Ectodermal cell (in vitro differentiated cells): ENCODE measurements at regions not wholly inside any gene's neighbourhood (a gene's known extent, or its start where the extent isn't known, plus 50 kb on each side); places are given as distances from the start of the nearest gene placed in this dataset.

Experiments
- H3K27ac ChIP-seq: 2 replicates; pipeline ENCODE4 v1.7.0; 2013; ENCODE audit warnings: mild to moderate bottlenecking, low read depth, low read length; ENCODE audit not compliant: insufficient read depth, poor library complexity, severe bottlenecking
- H3K27me3 ChIP-seq: 2 replicates; pipeline ENCODE4 v1.7.0; 2013; ENCODE audit warnings: mild to moderate bottlenecking, low read length; ENCODE audit not compliant: insufficient read depth, control insufficient read depth, poor library complexity, severe bottlenecking
- H3K36me3 ChIP-seq: one replicate; pipeline ENCODE4 v1.7.0; 2013; ENCODE audit warnings: low read length; ENCODE audit not compliant: control insufficient read depth, insufficient read depth
- H3K4me1 ChIP-seq: one replicate; pipeline ENCODE4 v1.7.0; 2013; ENCODE audit warnings: low read length; ENCODE audit not compliant: control insufficient read depth, insufficient read depth
- H3K4me3 ChIP-seq: 2 replicates; pipeline ENCODE4 v1.7.0; 2013; ENCODE audit warnings: low read depth, low read length, control low read depth; ENCODE audit not compliant: insufficient read depth
- H3K9me3 ChIP-seq: 2 replicates; pipeline ENCODE4 v1.7.0; 2013; ENCODE audit warnings: mild to moderate bottlenecking, low read length, moderate library complexity; ENCODE audit not compliant: control insufficient read depth
- WGBS, 2 experiments: methylation state at CpG; one replicate each; pipeline ENCODE4 v1.1.7; 2013; ENCODE audit warnings: missing lambda C conversion rate in 2 of 2; 5-methylcytosine and 5-hydroxymethylcytosine counted together

GRCh38 chr9:80516679-80517078 is 944.9 kb downstream of the TLE4 start:
- no peaks in the 10 kb centered on the region for H3K4me1 ChIP-seq
- 89 to 90% methylated on average over 3 of the region's 3 CpGs for WGBS, 2 experiments
- no peaks in the 10 kb centered on the region for H3K9me3 ChIP-seq

GRCh38 chr9:80509358-80509757 is 937.6 kb downstream of the TLE4 start:
- Histone ChIP-seq H3K4me1 (no peaks in the 10 kb centered on the region), H3K27ac (no peak overlapping the region), H3K9me3 (no peaks in the 10 kb centered on the region), H3K27me3 (no peaks in the 10 kb centered on the region), H3K4me3 (no peak overlapping the region), H3K36me3 (no peaks in the 10 kb centered on the region)
- WGBS, 2 experiments: 80% methylated on average over 1 of the region's 1 CpG; no CpG with 5 or more reads in 1 of the 2 experiments

More at GRCh38 chr9:80516679-80517078, 944.9 kb downstream of the TLE4 start:
- H3K36me3 ChIP-seq: no peaks in the 10 kb centered on the region
- no peaks in the 10 kb centered on the region for H3K27me3 ChIP-seq
- H3K27ac ChIP-seq: no peak overlapping the region
- no peak overlapping the region for H3K4me3 ChIP-seq

- no peaks in the 10 kb centered on the region for H3K27me3 ChIP-seq
- WGBS, 2 experiments: 78 to 87% methylated on average over 3 of the region's 3 CpGs
- H3K4me1 ChIP-seq: no peaks in the 10 kb centered on the region
- no peaks in the 10 kb centered on the region for H3K9me3 ChIP-seq
- H3K27ac ChIP-seq: no peak overlapping the region
- H3K36me3 ChIP-seq: no peaks in the 10 kb centered on the region
- H3K4me3 ChIP-seq: no peak overlapping the region
These were observed 935.8 kb downstream of the TLE4 start for GRCh38 chr9:80507611-80508010.

GRCh38 chr9:80504601-80505230 is 933.0 kb downstream of the TLE4 start:
- H3K9me3 ChIP-seq: no peaks in the 10 kb centered on the region
- H3K27me3 ChIP-seq: no peaks in the 10 kb centered on the region
- H3K4me1 ChIP-seq: peaks cover 5% of the 10 kb centered on the region
- no peak overlapping the region for H3K27ac ChIP-seq
- H3K36me3 ChIP-seq: no peaks in the 10 kb centered on the region
- WGBS, 2 experiments: 82 to 89% methylated on average over 7 of the region's 7 CpGs
- H3K4me3 ChIP-seq: no peak overlapping the region

GRCh38 chr9:80503671-80504281 is 932.0 kb downstream of the TLE4 start:
- no CpG with 5 or more reads among the region's 2 CpGs for WGBS, 2 experiments

GRCh38 chr9:80502306-80502705 is 930.5 kb downstream of the TLE4 start:
- H3K4me3 ChIP-seq: no peak overlapping the region
- 86 to 94% methylated on average over 4 to 5 of the region's 5 CpGs for WGBS, 2 experiments
- no peak overlapping the region for H3K27ac ChIP-seq
- H3K36me3 ChIP-seq: no peaks in the 10 kb centered on the region
- H3K27me3 ChIP-seq: no peaks in the 10 kb centered on the region
- H3K9me3 ChIP-seq: no peaks in the 10 kb centered on the region
- peaks cover 5% of the 10 kb centered on the region for H3K4me1 ChIP-seq

More at GRCh38 chr9:80503671-80504281, 932.0 kb downstream of the TLE4 start:
- H3K27me3 ChIP-seq: no peaks in the 10 kb centered on the region
- H3K27ac ChIP-seq: no peak overlapping the region
- H3K4me3 ChIP-seq: no peak overlapping the region
- no peaks in the 10 kb centered on the region for H3K36me3 ChIP-seq
- H3K9me3 ChIP-seq: no peaks in the 10 kb centered on the region
- H3K4me1 ChIP-seq: peaks cover 5% of the 10 kb centered on the region

GRCh38 chr9:80501635-80502034 is 929.9 kb downstream of the TLE4 start:
- Histone ChIP-seq H3K27ac (no peak overlapping the region), H3K27me3 (no peaks in the 10 kb centered on the region), H3K9me3 (no peaks in the 10 kb centered on the region), H3K36me3 (no peaks in the 10 kb centered on the region), H3K4me3 (no peak overlapping the region), H3K4me1 (peaks cover 5% of the 10 kb centered on the region)
- 89 to 90% methylated on average over 3 of the region's 3 CpGs for WGBS, 2 experiments

- Histone ChIP-seq H3K36me3 (no peaks in the 10 kb centered on the region), H3K27me3 (no peaks in the 10 kb centered on the region), H3K4me3 (no peak overlapping the region), H3K9me3 (no peaks in the 10 kb centered on the region), H3K4me1 (peaks cover 5% of the 10 kb centered on the region), H3K27ac (no peak overlapping the region)
- WGBS, 2 experiments: 84 to 89% methylated on average over 4 of the region's 4 CpGs
These were observed 928.5 kb downstream of the TLE4 start for GRCh38 chr9:80500300-80500699.

GRCh38 chr9:80498001-80498555 is 926.3 kb downstream of the TLE4 start:
- Histone ChIP-seq H3K36me3 (no peaks in the 10 kb centered on the region), H3K9me3 (no peaks in the 10 kb centered on the region), H3K4me3 (no peak overlapping the region), H3K4me1 (peaks cover 5% of the 10 kb centered on the region), H3K27me3 (no peaks in the 10 kb centered on the region), H3K27ac (no peak overlapping the region)
- 93% methylated on average over 6 of the region's 6 CpGs for WGBS, 2 experiments

- Histone ChIP-seq H3K4me3 (no peak overlapping the region), H3K9me3 (no peaks in the 10 kb centered on the region), H3K27me3 (no peaks in the 10 kb centered on the region), H3K4me1 (peaks cover 5% of the 10 kb centered on the region), H3K36me3 (no peaks in the 10 kb centered on the region), H3K27ac (no peak overlapping the region)
- WGBS, 2 experiments: 90 to 95% methylated on average over 12 of the region's 12 CpGs
These were observed 925.3 kb downstream of the TLE4 start for GRCh38 chr9:80496901-80497556.
